ENCODE measurements at regions not wholly inside any gene's neighbourhood (a gene's known extent, or its start where the extent isn't known, plus 50 kb on each side); places are given as distances from the start of the nearest gene placed in this dataset.

- DNase-seq (ENCODE audit: low spot score), result no peak
Measured at GRCh38 chr22:27625769-27626674, 175.5 kb downstream of the MN1 start.

- DNase-seq (ENCODE audit: low spot score), result no peak
Measured at GRCh38 chr22:27626675-27627443, 174.7 kb downstream of the MN1 start.

- no peak for DNase-seq (ENCODE audit: low spot score)
Measured at GRCh38 chr22:27627444-27627833, 174.1 kb downstream of the MN1 start.

GRCh38 chr22:27627901-27628300 is 173.7 kb downstream of the MN1 start:
- no peak for DNase-seq (ENCODE audit: low spot score)

- no peak for DNase-seq (ENCODE audit: low spot score)
Measured at GRCh38 chr22:27628341-27628740, 173.2 kb downstream of the MN1 start.

- no peak for DNase-seq (ENCODE audit: low spot score)
Measured at GRCh38 chr22:27628891-27629631, 172.5 kb downstream of the MN1 start.

GRCh38 chr22:27629908-27630673 is 171.5 kb downstream of the MN1 start:
- DNase-seq (ENCODE audit: low spot score), result peak; percentile 50

GRCh38 chr22:27630754-27631153 is 170.8 kb downstream of the MN1 start:
- peak; percentile 59 for DNase-seq (ENCODE audit: low spot score)

- DNase-seq (ENCODE audit: low spot score), result no peak
Measured at GRCh38 chr22:27631641-27632040, 169.9 kb downstream of the MN1 start.

- DNase-seq (ENCODE audit: low spot score), result no peak
Measured at GRCh38 chr22:27632451-27633295, 168.9 kb downstream of the MN1 start.

GRCh38 chr22:27633296-27633871 is 168.2 kb downstream of the MN1 start:
- DNase-seq (ENCODE audit: low spot score), result no peak

GRCh38 chr22:27634043-27634740 is 167.4 kb downstream of the MN1 start:
- DNase-seq (ENCODE audit: low spot score), result no peak

GRCh38 chr22:27635435-27635834 is 166.1 kb downstream of the MN1 start:
- no peak for DNase-seq (ENCODE audit: low spot score)

GRCh38 chr22:27635852-27636251 is 165.7 kb downstream of the MN1 start:
- DNase-seq (ENCODE audit: low spot score), result no peak

- DNase-seq (ENCODE audit: low spot score), result no peak
Measured at GRCh38 chr22:27636716-27637508, 164.6 kb downstream of the MN1 start.

- no peak for DNase-seq (ENCODE audit: low spot score)
Measured at GRCh38 chr22:27637604-27638003, 164.0 kb downstream of the MN1 start.

- no peak for DNase-seq (ENCODE audit: low spot score)
Measured at GRCh38 chr22:27638329-27639233, 163.0 kb downstream of the MN1 start.

All from iPS-NIHi11 (cell line).